ENCODE measurements at regions not wholly inside any gene's neighbourhood (a gene's known extent, or its start where the extent isn't known, plus 50 kb on each side); places are given as distances from the start of the nearest gene placed in this dataset.

GRCh38 chr5:133716532-133717183, 104.3 kb upstream of the FSTL4 start:
- Histone ChIP-seq H3K27me3 (replicated peaks in 1 of 2; ENCODE audit: control insufficient read depth in 2 of 2, insufficient read depth in 2 of 2, low read length in 1 of 2) (no peaks in the 10 kb centered on the region; a peak in 1 of 4 replicates), H3K9ac (ENCODE audit: control insufficient read depth, insufficient read depth, low read length) (no peak overlapping the region), H4K20me1 (ENCODE audit: control insufficient read depth, insufficient read depth) (no peaks in the 10 kb centered on the region), H3K4me1 (ENCODE audit: control insufficient read depth, insufficient read depth, low read length) (no peaks in the 10 kb centered on the region), H2AFZ (ENCODE audit: control insufficient read depth, low read depth, low read length) (no peak overlapping the region), H3K4me2 (ENCODE audit: control insufficient read depth, insufficient read depth) (no peak overlapping the region), H3K9me3 (replicated peaks; ENCODE audit: control insufficient read depth, insufficient read depth, low read length) (peaks cover 3% of the 10 kb centered on the region; the same call in 2 of the 3 replicates), H3K79me2 (ENCODE audit: control insufficient read depth, insufficient read depth, low read length) (no peaks in the 10 kb centered on the region), H3K4me3 (no peak overlapping the region), H3K27ac (ENCODE audit: control insufficient read depth, insufficient read depth) (no peak overlapping the region), H3K36me3 (ENCODE audit: control insufficient read depth in 2 of 2, insufficient read depth in 2 of 2, low read length in 1 of 2) (no peaks in the 10 kb centered on the region)
- DNase-seq (ENCODE audit: low read depth, low spot score), result no peak
- no TSS peak for BruUV-seq (replicated peaks)
- SMC1A ChIA-PET (ENCODE audit: uncharacterized antibody, unreplicated experiment), result interaction anchor here (1.8 kb wide), 1 partner anchor 17 kb away, joined by 4 read pairs; no protein-coding TSS in a partner anchor
- no peak for FAIRE-seq
- no peak for ATAC-seq
- WGBS (ENCODE audit: insufficient coverage, insufficient replicate concordance, low lambda C conversion rate, missing lambda C conversion rate), result 29% methylated on average over 4 of the region's 4 CpGs
- CTCF ChIA-PET, result interaction anchor here (0.6 kb wide), 1 partner anchor 281 kb away, joined by 3 read pairs; no protein-coding TSS in a partner anchor
- POLR2A ChIA-PET, result no interaction called here
- RAD21 ChIA-PET (ENCODE audit: unreplicated experiment), result no interaction called here
- intact Hi-C loops (cut with micrococcal nuclease; ENCODE audit: unreplicated experiment), result no loop called here
- in situ Hi-C loops (cut with MboI), result no loop called here
- no peak for TF ChIP-seq WRNIP1 (IDR thresholded peaks at IDR 0.05; ENCODE audit: borderline replicate concordance, low read depth, low read length)
- no peak for TF ChIP-seq SMARCA5 (IDR thresholded peaks at IDR 0.05)
- no peak for TF ChIP-seq MTA2 (IDR thresholded peaks at IDR 0.05; ENCODE audit: low read depth)
- TF ChIP-seq, protein P1, sequence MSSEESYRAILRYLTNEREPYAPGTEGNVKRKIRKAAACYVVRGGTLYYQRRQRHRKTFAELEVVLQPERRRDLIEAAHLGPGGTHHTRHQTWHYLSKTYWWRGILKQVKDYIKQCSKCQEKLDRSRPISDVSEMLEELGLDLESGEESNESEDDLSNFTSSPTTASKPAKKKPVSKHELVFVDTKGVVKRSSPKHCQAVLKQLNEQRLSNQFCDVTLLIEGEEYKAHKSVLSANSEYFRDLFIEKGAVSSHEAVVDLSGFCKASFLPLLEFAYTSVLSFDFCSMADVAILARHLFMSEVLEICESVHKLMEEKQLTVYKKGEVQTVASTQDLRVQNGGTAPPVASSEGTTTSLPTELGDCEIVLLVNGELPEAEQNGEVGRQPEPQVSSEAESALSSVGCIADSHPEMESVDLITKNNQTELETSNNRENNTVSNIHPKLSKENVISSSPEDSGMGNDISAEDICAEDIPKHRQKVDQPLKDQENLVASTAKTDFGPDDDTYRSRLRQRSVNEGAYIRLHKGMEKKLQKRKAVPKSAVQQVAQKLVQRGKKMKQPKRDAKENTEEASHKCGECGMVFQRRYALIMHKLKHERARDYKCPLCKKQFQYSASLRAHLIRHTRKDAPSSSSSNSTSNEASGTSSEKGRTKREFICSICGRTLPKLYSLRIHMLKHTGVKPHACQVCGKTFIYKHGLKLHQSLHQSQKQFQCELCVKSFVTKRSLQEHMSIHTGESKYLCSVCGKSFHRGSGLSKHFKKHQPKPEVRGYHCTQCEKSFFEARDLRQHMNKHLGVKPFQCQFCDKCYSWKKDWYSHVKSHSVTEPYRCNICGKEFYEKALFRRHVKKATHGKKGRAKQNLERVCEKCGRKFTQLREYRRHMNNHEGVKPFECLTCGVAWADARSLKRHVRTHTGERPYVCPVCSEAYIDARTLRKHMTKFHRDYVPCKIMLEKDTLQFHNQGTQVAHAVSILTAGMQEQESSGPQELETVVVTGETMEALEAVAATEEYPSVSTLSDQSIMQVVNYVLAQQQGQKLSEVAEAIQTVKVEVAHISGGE (CRISPR knock-in tag; IDR thresholded peaks at IDR 0.05), result no peak
- no peak for TF ChIP-seq RCOR1 (conservative IDR thresholded peaks at IDR 0.05; ENCODE audit: low read depth, low read length)
- no peak for TF ChIP-seq USF1 (IDR thresholded peaks at IDR 0.05; ENCODE audit: borderline replicate concordance, extremely low read length, insufficient read depth, low read depth, low read length)
- TF ChIP-seq, protein P2, sequence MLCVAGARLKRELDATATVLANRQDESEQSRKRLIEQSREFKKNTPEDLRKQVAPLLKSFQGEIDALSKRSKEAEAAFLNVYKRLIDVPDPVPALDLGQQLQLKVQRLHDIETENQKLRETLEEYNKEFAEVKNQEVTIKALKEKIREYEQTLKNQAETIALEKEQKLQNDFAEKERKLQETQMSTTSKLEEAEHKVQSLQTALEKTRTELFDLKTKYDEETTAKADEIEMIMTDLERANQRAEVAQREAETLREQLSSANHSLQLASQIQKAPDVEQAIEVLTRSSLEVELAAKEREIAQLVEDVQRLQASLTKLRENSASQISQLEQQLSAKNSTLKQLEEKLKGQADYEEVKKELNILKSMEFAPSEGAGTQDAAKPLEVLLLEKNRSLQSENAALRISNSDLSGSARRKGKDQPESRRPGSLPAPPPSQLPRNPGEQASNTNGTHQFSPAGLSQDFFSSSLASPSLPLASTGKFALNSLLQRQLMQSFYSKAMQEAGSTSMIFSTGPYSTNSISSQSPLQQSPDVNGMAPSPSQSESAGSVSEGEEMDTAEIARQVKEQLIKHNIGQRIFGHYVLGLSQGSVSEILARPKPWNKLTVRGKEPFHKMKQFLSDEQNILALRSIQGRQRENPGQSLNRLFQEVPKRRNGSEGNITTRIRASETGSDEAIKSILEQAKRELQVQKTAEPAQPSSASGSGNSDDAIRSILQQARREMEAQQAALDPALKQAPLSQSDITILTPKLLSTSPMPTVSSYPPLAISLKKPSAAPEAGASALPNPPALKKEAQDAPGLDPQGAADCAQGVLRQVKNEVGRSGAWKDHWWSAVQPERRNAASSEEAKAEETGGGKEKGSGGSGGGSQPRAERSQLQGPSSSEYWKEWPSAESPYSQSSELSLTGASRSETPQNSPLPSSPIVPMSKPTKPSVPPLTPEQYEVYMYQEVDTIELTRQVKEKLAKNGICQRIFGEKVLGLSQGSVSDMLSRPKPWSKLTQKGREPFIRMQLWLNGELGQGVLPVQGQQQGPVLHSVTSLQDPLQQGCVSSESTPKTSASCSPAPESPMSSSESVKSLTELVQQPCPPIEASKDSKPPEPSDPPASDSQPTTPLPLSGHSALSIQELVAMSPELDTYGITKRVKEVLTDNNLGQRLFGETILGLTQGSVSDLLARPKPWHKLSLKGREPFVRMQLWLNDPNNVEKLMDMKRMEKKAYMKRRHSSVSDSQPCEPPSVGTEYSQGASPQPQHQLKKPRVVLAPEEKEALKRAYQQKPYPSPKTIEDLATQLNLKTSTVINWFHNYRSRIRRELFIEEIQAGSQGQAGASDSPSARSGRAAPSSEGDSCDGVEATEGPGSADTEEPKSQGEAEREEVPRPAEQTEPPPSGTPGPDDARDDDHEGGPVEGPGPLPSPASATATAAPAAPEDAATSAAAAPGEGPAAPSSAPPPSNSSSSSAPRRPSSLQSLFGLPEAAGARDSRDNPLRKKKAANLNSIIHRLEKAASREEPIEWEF (IDR thresholded peaks at IDR 0.05; ENCODE audit: insufficient replicate concordance, low read depth, low read length), result no peak
- no peak for TF ChIP-seq RAD21 (IDR thresholded peaks at IDR 0.05; ENCODE audit: insufficient read depth, low read depth, low read length)
- no peak for TF ChIP-seq RBBP5 (conservative IDR thresholded peaks at IDR 0.05)
- TF ChIP-seq SREBF1 (IDR thresholded peaks at IDR 0.05; ENCODE audit: low read length), result no peak
- TF ChIP-seq, protein P3, sequence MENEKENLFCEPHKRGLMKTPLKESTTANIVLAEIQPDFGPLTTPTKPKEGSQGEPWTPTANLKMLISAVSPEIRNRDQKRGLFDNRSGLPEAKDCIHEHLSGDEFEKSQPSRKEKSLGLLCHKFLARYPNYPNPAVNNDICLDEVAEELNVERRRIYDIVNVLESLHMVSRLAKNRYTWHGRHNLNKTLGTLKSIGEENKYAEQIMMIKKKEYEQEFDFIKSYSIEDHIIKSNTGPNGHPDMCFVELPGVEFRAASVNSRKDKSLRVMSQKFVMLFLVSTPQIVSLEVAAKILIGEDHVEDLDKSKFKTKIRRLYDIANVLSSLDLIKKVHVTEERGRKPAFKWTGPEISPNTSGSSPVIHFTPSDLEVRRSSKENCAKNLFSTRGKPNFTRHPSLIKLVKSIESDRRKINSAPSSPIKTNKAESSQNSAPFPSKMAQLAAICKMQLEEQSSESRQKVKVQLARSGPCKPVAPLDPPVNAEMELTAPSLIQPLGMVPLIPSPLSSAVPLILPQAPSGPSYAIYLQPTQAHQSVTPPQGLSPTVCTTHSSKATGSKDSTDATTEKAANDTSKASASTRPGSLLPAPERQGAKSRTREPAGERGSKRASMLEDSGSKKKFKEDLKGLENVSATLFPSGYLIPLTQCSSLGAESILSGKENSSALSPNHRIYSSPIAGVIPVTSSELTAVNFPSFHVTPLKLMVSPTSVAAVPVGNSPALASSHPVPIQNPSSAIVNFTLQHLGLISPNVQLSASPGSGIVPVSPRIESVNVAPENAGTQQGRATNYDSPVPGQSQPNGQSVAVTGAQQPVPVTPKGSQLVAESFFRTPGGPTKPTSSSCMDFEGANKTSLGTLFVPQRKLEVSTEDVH (IDR thresholded peaks at IDR 0.05; ENCODE audit: low read depth, partially characterized antibody), result no peak
